ENCODE measurements at regions not wholly inside any gene's neighbourhood (a gene's known extent, or its start where the extent isn't known, plus 50 kb on each side); places are given as distances from the start of the nearest gene placed in this dataset.
A peak's percentile ranks its signal among the peaks of the same experiment; 100 is the strongest.
"Not testable (repeated sequence)": the region's sequence is repeated elsewhere in the genome, so short reads cannot be mapped to it uniquely, and the experiment has no call there.

DNA sequence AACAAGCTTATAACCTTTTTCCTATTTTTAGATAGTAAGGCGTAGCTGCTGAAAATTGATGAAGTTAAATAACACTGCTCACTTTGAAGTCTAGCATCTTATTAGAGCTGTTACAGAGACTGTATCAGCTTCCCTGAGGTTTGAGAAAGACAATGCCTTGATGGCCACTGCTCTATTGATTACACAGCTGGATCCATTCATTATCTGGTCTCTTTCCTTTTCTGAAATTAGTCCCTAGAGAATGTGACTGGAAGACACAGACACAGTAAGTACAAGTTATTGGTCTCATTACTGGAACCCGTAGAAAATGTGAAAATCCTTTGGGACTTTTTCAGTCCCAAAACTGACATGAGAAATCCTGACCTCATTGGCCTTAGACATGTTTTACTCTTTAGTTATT lies 188.3 kb downstream of the NAF1 start:
- H3K4me3 ChIP-seq (replicated peaks in 1 of 2; ENCODE audit: low read depth in 2 of 2, low read length in 2 of 2), result no peak overlapping the region
- TF ChIP-seq, protein P1, sequence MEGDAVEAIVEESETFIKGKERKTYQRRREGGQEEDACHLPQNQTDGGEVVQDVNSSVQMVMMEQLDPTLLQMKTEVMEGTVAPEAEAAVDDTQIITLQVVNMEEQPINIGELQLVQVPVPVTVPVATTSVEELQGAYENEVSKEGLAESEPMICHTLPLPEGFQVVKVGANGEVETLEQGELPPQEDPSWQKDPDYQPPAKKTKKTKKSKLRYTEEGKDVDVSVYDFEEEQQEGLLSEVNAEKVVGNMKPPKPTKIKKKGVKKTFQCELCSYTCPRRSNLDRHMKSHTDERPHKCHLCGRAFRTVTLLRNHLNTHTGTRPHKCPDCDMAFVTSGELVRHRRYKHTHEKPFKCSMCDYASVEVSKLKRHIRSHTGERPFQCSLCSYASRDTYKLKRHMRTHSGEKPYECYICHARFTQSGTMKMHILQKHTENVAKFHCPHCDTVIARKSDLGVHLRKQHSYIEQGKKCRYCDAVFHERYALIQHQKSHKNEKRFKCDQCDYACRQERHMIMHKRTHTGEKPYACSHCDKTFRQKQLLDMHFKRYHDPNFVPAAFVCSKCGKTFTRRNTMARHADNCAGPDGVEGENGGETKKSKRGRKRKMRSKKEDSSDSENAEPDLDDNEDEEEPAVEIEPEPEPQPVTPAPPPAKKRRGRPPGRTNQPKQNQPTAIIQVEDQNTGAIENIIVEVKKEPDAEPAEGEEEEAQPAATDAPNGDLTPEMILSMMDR (IDR thresholded peaks at IDR 0.05; ENCODE audit: low read depth, low read length), result no peak
- DNase-seq (ENCODE audit: low read depth in 2 of 2), result no peak

DNA sequence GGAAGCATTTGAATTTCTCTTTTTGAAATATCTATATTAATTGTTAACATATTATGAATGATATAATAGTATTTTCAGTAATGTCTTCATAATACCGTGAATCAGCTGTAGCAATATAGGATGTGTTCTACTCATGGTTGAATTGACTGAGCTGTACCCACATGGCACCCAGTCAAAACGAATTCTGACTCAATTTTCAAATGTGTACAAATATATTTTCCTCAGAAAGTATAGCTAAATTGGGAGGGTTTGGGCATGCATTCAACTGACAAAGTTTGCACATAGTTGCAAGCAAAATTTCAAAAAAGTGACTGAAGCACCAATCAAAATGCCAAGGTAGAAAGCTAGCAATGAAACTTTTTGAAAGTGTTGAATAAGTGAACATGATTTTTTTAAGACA lies 188.9 kb downstream of the NAF1 start:
- TF ChIP-seq, protein P1 (IDR thresholded peaks at IDR 0.05; ENCODE audit: low read depth, low read length), result no peak
- no peak overlapping the region for H3K4me3 ChIP-seq (replicated peaks in 1 of 2; ENCODE audit: low read depth in 2 of 2, low read length in 2 of 2)
- no peak for DNase-seq (ENCODE audit: low read depth in 2 of 2)

DNA sequence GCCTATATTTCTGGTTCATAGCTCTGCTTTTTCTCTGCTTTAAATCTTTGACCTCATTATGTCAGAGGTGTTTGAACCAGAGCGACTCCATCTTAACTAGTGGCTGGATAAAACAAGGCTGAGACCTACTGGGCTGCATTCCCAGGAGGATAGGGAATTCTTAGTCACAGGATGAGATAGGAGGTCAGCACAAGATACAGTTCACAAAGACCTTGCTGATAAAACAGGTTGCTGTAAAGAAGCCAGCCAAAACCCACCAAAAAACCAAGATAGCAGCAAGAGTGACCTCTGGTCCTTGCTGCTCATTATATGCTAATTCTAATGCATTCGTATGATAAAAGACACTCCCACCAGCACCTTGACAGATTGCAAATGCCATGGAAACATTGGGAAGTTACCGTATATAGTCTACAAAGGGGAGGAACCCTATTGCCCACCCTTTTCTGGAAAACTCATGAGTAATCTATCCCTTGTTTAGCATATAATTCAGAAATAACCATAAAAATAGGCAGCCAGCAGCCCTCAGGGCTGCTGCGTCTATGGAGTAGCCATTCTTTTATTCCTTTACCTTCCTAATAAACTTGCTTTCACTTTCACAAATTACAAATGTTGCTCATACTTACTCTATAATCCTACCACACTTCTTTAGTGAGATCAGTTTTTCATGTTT lies 193.9 kb downstream of the NAF1 start:
- TF ChIP-seq, protein P1 (IDR thresholded peaks at IDR 0.05; ENCODE audit: low read depth, low read length), result no peak

DNA sequence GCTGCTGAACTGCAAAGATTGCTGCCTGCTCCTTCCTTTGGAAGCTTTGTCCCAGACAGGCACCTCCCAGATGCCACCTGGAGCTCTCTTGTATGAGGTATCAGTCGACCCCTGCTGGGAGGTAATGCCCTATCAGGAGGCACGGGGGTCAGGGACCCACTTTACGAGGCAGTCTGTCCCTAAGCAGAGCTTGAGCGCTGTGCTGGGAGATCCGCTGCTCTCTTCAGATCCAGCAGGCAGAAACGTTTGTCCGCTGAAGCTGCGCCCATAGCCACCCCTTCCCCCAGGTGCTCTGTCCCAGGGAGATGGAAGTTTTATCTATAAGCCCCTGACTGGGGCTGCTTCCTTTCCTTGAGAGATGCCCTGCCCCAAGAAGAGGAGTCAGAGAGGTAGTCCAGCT lies 197.5 kb downstream of the NAF1 start:
- TF ChIP-seq, protein P1 (IDR thresholded peaks at IDR 0.05; ENCODE audit: low read depth, low read length), result no peak
- DNase-seq (ENCODE audit: low read depth in 2 of 2), result no peak
- H3K4me3 ChIP-seq (replicated peaks in 1 of 2; ENCODE audit: low read depth in 2 of 2, low read length in 2 of 2), result no peak overlapping the region

More for the DNA sequence above, 193.9 kb downstream of the NAF1 start:
- no peak for DNase-seq (ENCODE audit: low read depth in 2 of 2)
- no peak overlapping the region for H3K4me3 ChIP-seq (replicated peaks in 1 of 2; ENCODE audit: low read depth in 2 of 2, low read length in 2 of 2)

DNA sequence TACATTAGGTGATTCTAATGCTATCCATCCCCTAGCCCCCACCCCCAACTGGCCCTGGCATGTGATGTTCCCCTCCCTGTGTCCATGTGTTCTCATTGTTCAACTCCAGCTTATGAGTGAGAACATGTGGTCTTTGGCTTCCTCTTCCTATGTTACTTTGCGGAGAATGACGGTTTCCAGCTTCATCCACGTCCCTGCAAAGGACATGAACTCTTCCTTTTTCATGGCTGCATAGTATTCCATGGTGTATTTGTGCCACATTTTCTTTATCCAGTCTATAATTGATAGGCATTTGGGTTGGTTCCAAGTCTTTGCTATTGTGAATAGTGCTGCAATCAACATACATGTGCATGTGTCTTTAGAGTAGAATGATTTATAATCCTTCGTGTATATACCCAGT lies 200.7 kb downstream of the NAF1 start:
- DNase-seq (ENCODE audit: low read depth in 2 of 2); H3K4me3 ChIP-seq (replicated peaks in 1 of 2; ENCODE audit: low read depth in 2 of 2, low read length in 2 of 2): not testable (repeated sequence)

DNA sequence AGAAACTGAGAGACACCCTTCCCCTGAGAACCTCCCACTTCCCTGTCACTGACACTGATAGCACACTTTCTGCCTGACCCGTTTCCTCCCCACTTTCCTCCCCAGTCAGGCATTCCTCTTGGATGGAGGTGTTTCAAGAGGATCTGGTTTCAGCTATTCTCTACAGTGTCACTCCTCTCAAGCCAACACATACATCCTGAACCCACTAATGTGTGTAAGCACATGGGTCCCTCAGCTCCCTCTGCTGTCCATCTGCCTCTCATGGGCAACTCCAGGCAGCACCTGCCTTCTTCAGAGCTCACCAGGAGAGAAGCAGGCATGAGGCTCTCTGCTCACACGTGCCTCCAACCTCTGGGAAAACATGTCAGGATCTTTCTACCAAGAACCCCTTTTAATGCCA lies 207.6 kb downstream of the NAF1 start:
- peak in 1 of 2 donors; percentile 12 for DNase-seq (ENCODE audit: low read depth in 2 of 2)
- TF ChIP-seq, protein P1 (IDR thresholded peaks at IDR 0.05; ENCODE audit: low read depth, low read length), result no peak
- H3K4me3 ChIP-seq (replicated peaks in 1 of 2; ENCODE audit: low read depth in 2 of 2, low read length in 2 of 2), result no peak overlapping the region

DNA sequence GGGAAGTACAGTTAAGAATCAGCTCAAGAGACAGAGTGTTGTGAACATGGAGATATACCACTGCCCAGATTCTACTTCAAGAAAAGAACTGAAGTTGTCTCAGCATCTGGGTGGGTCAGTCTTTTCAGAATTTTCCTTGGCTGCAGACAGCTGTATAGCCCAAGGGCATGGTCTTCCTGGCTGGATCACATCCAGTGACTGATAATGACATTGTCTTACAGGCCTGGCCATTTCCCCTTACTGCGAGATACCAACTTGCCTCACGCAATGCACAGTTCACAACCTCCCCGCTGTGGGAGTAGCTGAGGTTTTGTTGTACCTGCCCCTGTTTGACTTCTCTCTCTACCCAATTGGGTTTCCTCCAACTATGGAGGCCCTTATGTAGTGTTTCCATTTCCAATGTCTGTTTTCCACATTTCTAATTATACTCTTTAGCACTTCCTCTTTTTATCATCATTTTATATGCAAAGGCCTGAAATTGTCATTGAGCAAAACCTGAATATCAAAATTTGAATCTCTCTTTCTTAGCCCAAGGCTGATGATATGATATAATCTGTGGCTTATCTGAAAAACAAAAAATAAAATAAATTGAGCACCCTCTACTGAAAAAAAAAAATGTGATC lies 209.1 kb downstream of the NAF1 start:
- TF ChIP-seq, protein P1 (IDR thresholded peaks at IDR 0.05; ENCODE audit: low read depth, low read length), result no peak
- DNase-seq (ENCODE audit: low read depth in 2 of 2), result no peak

More for the DNA sequence above, 209.1 kb downstream of the NAF1 start:
- H3K4me3 ChIP-seq (replicated peaks in 1 of 2; ENCODE audit: low read depth in 2 of 2, low read length in 2 of 2), result no peak overlapping the region
